Fibroblast of peridontal ligament (primary cell): ENCODE measurements at regions not wholly inside any gene's neighbourhood (a gene's known extent, or its start where the extent isn't known, plus 50 kb on each side); places are given as distances from the start of the nearest gene placed in this dataset.
A peak's percentile ranks its signal among the peaks of the same experiment; 100 is the strongest.
"Not testable (repeated sequence)": the region's sequence is repeated elsewhere in the genome, so short reads cannot be mapped to it uniquely, and the experiment has no call there.

Experiments
- DNase-seq: peaks from one replicate; pipeline ENCODE4 v3.0.0-alpha.2; 2010; ENCODE audit errors: extremely low read depth

- no peak for DNase-seq
Measured at GRCh38 chr20:51188941-51189340, 166.0 kb upstream of the KCNG1 start.

DNA sequence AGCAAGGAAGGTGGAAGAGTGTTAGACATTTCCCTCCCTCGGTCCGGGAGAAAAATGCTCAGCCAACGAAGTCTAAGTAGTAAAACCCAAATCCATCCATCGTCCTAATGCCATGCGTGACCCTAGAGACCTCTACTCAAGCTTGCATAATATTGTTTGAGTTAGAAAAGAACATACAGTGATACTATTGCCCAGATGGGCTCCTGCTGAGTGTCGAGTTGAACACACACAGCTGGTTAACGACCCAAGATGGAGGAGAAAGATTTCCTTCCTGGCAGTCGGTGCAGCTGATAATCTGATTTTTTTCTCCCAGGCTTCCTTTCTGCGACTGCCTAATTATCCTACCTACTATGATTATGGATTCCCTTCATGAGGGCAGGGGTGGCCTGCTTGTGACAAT lies 164.4 kb upstream of the KCNG1 start:
- no peak for DNase-seq

- no peak for DNase-seq
Measured at GRCh38 chr20:51185861-51186260, 163.0 kb upstream of the KCNG1 start.

DNA sequence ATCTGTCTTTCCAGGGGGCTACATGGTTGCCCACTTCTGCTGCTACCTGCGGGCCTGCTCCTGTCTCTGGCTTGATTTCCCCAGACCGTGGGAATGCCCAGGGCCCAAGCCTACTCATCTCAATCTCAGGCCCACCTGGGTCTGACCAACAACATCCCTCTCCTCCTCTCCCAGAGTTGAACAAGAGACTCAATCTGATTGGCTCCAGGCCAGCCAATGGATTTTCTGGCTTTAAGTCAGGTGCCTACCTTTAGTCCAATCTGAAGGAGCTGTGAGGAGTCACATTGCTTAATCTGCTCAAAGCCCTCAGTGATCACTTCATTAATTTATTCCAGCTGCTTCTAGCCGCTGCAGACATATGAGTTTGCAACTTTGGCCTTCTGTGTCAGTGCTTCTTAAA lies 162.4 kb upstream of the KCNG1 start:
- DNase-seq: no peak

DNA sequence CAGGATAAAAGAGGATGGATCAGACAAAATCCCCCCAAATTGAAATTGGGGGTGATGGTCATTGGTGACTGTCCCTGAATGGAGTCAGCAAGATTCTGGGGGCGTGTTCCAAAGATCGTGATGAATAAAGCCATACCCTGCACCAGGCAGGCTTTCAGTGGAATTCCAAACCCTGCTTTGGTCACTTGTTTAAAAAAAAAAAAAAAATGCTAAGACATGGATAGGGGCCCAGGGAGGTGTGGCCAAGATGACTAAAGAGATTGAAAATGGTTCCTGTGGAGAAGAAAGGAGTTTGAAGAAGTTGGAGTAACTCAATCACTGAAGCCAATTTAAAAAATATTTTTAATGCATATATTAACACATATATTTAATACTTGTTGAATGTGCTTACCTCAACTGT lies 161.4 kb upstream of the KCNG1 start:
- peak; percentile 15 for DNase-seq

DNA sequence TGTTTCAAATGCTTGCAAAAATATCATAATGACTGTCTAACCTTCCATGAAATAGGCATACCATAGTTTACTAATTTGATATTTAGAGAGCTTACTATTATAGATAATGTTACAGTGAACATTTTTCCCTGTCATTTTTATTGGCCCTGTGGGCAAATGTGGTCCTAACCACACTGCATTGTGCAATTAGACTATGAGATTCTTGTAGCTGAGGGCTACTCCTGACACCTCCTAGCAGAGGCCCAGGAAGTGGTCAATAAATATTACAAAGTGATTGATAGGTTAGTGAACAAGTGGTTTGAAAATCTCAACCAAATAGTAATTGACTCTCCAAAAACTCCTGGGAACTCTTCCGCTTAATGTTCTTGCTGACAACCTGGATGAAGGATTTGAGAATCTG lies 160.5 kb upstream of the KCNG1 start:
- DNase-seq: no peak

DNA sequence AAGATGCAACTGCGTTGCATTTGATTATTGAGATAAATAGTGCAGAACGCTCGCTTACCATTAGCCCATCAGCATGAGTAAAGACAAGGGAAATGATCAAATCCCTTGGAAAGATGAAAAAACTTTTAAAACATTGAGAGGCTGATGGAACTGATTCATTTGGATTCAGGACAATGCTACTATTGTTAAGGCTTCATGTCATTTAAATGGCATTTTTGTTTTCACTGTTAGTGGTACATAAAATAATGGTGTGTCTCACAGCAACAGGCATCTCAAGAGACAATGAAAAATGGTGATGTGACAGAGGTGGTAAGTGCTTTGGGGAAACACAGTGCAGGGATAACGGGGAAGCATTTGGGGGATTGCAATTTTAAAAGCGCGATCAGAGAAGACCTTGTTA lies 159.7 kb upstream of the KCNG1 start:
- no peak for DNase-seq

DNA sequence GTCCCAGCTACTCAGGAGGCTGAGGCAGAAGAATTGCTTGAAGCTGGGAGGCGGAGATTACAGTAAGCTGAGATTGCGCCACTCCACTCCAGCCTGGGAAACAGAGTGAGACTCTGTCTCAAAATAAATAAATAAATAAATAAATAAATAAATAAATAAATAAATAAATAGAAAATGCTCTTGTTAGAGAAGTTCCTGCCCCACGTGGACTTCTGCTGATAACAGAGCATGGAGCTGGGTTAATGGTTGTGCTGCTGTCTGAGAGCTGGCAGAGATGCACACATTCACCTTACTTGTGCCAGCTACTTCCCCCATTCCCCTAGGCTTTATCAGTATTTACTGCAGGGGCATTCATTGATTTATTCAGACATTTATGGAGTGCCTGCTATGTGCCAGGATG lies 155.2 kb upstream of the KCNG1 start:
- no peak for DNase-seq

DNA sequence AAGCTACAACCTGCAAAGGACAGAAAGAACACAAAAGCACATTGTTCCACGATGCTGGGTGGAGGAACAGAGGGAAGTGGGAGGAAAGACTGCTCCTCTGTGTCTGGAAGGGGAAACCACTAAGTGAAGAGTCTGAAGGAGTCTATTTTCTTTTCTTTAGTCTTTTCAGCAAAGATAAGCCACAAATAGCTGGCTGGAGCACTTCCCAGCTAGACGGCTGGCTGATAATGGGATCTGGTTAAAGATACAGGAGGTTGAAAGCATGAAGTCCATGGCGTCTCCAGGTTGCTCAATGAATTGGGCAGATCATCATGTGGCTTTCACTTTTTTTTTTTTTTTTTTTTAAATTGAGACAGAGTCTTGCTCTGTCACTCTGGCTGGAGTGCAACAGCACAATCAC lies 154.0 kb upstream of the KCNG1 start:
- DNase-seq: peak; percentile 5

DNA sequence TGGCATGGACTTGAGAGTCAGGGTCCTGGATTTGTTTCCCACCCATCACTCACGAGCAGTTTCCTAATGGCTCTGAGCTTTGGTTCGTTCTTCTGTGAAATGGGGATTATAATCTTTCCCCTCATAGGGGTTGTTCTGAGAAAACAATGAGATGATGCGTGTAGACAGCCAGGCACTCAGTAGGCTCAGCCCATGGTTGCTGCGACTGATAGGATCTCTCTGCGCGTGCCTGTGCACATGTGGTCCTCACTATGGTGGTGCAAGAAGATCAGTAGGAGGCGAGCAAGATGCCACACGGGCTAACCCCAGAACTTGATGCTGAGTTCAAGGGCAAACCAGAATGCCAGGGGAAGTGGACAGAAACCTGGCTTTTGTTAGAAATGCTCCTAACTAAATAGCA lies 153.5 kb upstream of the KCNG1 start:
- DNase-seq: no peak

GRCh38 chr20:51175724-51176123 lies 152.8 kb upstream of the KCNG1 start:
- no peak for DNase-seq

- no peak for DNase-seq
Measured at GRCh38 chr20:51175156-51175555, 152.2 kb upstream of the KCNG1 start.

DNA sequence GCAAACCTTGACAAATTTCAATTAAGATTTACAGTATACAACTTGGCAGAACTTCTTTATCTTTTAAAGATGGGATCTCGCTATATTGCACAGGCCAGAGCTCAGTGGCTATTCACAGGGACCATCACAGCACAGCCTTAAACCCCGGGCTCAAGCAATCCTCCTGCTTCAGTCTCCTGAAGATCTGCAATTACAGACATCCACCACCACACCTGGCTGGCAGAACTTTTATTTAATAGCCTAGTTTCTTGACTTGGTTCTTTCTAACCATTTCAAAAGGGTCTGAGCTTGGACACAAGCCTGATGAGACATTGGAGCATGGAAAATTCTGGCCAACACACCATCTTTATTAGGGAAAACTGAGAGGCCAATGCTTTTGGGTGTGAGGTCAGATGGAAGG lies 151.6 kb upstream of the KCNG1 start:
- DNase-seq: no peak

DNA sequence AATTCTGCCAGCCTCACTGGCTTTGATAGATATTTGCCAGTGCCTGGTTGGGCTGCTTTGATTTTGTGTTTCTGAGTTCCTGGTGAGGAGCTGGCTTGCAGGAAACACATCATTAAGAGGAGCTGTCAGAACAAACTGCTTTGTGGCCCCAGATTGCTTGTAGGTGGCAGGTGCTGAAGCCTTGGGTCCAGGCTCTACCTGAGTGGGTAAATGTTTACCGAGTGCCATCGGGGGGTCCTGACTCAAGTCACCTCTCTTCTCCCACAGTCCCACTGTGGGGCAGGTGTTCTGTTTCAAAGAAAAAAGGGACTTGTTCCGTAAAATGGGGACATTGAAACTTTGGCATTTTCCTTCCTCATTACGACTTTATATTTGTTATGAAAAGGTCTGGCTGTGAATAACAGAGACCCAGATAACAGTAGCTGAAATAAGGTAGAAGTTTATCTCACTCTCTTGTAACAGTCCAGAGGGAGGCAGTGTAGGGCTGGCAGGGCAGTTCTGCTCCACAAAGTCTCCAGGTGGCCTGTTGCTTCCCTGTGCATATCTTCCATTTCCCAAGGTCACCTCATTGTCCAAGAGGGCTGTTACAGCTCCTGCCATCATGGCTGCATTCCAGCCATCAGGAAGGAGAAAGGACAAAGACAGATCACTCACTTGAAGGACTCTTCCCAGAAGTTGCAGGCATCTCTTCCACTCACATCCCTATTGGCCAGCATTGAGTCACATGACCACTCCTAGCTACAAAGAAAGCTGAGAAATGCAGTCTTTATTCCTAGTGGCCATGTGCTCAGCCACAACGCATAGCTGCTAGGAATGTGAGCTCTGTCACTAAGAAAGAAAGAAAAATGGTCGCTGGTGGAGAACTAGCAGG lies 149.9 kb upstream of the KCNG1 start:
- no peak for DNase-seq

DNA sequence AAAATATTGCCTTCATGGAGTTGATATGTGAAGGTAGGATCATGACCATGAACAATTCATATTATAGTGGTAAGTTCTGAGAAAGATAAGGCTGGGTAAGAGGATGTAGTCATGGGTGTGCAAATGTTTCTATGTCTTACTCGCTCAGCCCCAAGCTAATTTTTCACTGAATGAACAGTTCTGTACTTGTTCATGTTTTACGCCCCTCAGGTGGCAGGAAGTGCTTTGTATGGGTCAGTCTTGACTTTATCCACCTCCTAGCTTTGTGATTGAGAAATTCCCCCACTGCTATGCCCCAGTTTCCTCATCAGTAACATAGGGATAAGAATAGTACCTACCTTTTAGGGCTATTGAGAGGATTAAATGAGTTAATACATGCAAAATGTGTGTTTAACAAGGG lies 148.2 kb upstream of the KCNG1 start:
- no peak for DNase-seq

- DNase-seq: no peak
Measured at GRCh38 chr20:51169813-51170212, 146.9 kb upstream of the KCNG1 start.

DNA sequence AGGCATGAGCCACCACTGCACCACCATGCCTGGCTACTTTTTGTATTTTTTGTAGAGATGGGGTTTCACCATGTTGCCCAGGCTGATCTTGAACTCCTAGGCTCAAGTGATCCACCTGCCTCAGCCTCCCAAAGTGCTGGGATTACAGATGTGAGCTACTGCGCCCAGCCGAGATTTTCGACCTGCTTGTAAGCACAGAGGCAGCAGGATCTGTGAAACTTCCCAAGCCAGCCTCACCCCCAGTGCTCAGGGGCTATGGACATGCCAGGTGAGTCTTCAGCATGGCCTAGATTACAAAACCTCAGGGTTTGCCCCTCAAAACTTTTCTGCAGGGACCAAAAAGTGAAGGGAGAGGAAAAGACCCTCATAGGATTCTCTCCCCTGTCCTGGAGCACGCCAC lies 145.0 kb upstream of the KCNG1 start:
- not testable (repeated sequence) for DNase-seq

GRCh38 chr20:51166489-51166888 lies 143.6 kb upstream of the KCNG1 start:
- DNase-seq: no peak

DNA sequence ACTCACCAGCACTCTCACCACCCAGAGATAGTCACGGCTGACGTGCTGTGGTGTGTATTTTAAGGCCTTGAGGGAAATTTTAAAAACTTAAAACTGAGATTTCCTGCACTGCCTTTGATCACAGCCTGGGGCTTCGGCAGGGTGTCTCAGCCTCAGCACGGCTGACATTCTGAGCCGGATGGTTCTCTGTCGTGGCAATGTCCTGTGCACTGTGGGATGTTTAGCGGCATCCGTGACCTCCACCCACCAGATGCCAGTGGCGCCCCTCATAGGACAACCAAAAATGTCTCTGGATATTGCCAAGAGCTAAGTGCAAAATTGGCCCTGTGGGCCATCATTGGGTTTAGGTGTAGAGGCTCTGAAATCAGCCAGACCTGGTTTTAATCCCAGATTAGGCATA lies 142.2 kb upstream of the KCNG1 start:
- DNase-seq: no peak

- no peak for DNase-seq
Measured at GRCh38 chr20:51164731-51165130, 141.8 kb upstream of the KCNG1 start.

DNA sequence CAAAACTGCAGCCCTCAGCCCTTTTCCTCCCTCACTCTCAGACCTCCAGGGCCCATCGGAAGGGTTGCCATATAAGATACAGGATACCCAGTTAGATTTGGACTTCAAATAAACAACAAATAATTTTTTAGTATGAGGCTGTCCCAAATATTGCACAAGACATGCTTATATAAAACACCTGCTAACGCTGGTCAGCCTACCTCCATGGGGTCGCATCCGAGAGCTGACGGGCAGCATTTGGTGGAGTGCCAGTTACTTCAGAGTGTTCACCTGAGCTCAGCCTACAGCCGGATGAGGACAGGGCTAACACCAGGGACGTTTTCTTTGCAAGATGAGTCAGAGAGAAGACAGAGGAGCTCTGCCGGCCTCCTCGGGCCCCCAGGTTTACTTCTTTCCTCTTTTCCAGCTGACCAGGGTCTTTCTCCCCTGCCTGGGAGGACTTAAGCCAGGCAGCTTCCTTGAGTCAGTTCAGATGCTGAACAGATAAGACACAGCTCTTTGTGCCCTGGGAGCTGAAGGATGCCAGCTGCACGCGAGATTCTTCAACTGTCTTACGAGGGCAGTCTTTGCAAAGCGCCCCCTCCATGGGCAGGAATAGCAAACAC lies 141.2 kb upstream of the KCNG1 start:
- DNase-seq: no peak

GRCh38 chr20:51162015-51162414 lies 139.1 kb upstream of the KCNG1 start:
- DNase-seq: no peak

DNA sequence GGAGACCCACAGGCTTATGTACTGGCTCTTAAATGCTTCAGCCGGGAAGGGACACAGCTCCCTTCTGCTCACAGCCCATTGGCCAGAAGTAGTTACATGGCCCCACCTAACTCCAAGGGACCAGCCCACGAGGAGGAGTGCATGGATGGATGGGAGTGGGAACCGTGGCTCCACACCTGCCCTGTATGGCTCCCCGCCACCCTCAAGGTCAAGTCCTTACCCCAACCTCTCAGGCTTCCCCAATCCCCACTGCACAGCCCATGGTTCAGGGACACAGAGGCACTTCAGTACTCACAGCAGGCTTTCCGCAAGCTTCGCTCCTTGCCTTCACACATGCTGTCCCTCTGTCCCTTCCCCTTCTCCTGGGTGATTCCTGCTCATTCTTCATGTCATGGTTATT lies 137.9 kb upstream of the KCNG1 start:
- DNase-seq: no peak

- no peak for DNase-seq
Measured at GRCh38 chr20:51159981-51160380, 137.1 kb upstream of the KCNG1 start.
